ENCODE measurements at regions not wholly inside any gene's neighbourhood (a gene's known extent, or its start where the extent isn't known, plus 50 kb on each side); places are given as distances from the start of the nearest gene placed in this dataset.

DNA sequence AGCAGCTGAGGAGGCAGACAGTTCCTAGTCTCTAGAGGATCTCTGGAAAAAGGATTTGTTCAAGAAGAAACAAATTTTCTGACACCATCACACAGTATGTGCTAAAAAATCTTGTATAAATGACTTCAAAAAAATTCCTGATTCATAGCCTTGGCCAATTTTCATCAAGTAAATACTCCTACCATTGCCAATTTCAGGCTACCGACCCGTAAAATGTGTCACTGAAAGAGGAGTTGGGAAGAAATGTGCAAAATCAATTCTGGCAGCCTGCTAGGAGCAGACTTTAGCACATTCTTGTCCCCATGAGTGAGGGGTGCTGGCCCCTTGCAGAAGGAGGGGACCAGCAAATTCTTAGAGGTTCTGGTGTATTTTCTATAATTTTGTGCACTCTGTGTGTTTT, 109.4 kb downstream of the TMEM30B start:
- H3K27ac ChIP-seq (ENCODE audit: low read length): no peak overlapping the region
- no peak for DNase-seq (ENCODE audit: low read depth, low spot score)
- H3K27me3 ChIP-seq (ENCODE audit: control insufficient read depth, insufficient read depth, low read length): no peaks in the 10 kb centered on the region
- no peak overlapping the region for H3K4me3 ChIP-seq (ENCODE audit: low read length)
- H3K4me1 ChIP-seq (ENCODE audit: control insufficient read depth, insufficient read depth, low read length): no peaks in the 10 kb centered on the region; the same call in 1 of the 2 replicates
- no peaks in the 10 kb centered on the region for H3K9me3 ChIP-seq (ENCODE audit: control insufficient read depth, insufficient read depth, low read length)
- H3K36me3 ChIP-seq (ENCODE audit: control insufficient read depth, insufficient read depth, low read length): no peaks in the 10 kb centered on the region
- WGBS (ENCODE audit: insufficient coverage, insufficient read length): no CpG with 5 or more reads among the region's 2 CpGs

DNA sequence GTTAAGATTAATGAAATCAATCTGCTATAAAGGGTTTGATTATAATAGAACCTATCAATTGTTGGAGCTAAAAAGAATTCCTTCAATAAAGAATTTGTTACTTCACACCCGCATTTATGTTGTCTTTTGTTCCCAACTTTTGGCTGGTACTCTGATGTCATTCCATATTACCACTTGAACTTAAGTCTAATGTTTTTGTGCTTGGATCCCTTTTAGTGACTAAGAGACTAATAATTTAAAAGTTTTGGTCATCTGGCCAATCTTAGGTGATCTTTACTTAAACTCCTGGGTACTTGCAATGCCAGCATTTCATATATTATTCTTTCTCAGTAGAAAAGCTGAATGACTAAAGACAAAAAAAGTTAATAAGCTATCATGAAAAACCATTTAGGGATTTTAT, 113.0 kb downstream of the TMEM30B start:
- WGBS (ENCODE audit: insufficient coverage, insufficient read length): no CpG with 5 or more reads among the region's 1 CpG

DNA sequence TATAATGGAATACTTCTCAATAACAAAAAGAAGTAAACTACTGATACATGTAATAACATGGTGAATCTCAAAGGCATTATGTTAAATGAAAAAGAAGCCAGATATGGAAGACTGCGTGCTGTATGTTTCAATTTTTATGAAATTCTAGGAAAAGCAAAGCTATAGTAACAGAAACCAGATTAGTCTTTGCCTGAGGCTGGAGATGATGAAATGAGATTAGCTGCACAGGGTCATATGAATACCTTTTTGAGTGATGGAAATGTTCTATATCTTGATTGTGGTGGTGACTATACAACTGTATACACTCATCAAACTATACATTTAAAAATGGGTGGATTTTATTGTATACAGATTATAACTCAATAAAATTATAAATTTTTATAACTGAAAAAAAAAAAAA, 113.5 kb downstream of the TMEM30B start:
- WGBS (ENCODE audit: insufficient coverage, insufficient read length): no CpG with 5 or more reads among the region's 1 CpG
- Histone ChIP-seq H3K4me3 (ENCODE audit: low read length) (no peak overlapping the region), H3K27ac (ENCODE audit: low read length) (no peak overlapping the region), H3K4me1 (ENCODE audit: control insufficient read depth, insufficient read depth, low read length) (no peaks in the 10 kb centered on the region), H3K9me3 (ENCODE audit: control insufficient read depth, insufficient read depth, low read length) (no peaks in the 10 kb centered on the region), H3K27me3 (ENCODE audit: control insufficient read depth, insufficient read depth, low read length) (no peaks in the 10 kb centered on the region), H3K36me3 (ENCODE audit: control insufficient read depth, insufficient read depth, low read length) (no peaks in the 10 kb centered on the region)
- no peak for DNase-seq (ENCODE audit: low read depth, low spot score)

More for the DNA sequence above, 113.0 kb downstream of the TMEM30B start:
- Histone ChIP-seq H3K4me1 (ENCODE audit: control insufficient read depth, insufficient read depth, low read length) (no peaks in the 10 kb centered on the region), H3K27me3 (ENCODE audit: control insufficient read depth, insufficient read depth, low read length) (no peaks in the 10 kb centered on the region), H3K4me3 (ENCODE audit: low read length) (no peak overlapping the region), H3K9me3 (ENCODE audit: control insufficient read depth, insufficient read depth, low read length) (no peaks in the 10 kb centered on the region), H3K27ac (ENCODE audit: low read length) (no peak overlapping the region), H3K36me3 (ENCODE audit: control insufficient read depth, insufficient read depth, low read length) (no peaks in the 10 kb centered on the region)
- no peak for DNase-seq (ENCODE audit: low read depth, low spot score)

DNA sequence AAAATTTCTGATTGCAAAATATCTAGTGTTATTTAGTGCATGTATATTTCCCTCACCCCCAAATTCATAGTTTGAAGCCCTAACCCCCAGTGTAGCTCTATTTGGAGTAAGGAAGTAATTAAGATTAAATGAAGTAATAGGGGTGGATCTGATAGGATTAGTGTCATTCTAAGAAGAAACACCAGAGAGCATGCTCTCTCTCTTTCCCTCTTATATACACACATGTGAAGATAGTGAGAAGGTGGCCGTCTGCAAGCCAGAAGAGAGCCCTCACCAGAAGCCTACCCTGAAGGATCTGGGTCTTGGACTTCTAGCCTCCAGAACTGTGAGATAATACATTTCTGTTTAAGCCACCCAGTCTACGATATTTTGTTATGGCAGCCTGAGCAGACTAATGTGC, 120.3 kb downstream of the TMEM30B start:
- Histone ChIP-seq H3K4me1 (ENCODE audit: control insufficient read depth, insufficient read depth, low read length) (no peaks in the 10 kb centered on the region), H3K4me3 (ENCODE audit: low read length) (no peak overlapping the region), H3K27ac (ENCODE audit: low read length) (no peak overlapping the region), H3K27me3 (ENCODE audit: control insufficient read depth, insufficient read depth, low read length) (no peaks in the 10 kb centered on the region), H3K9me3 (ENCODE audit: control insufficient read depth, insufficient read depth, low read length) (no peaks in the 10 kb centered on the region), H3K36me3 (ENCODE audit: control insufficient read depth, insufficient read depth, low read length) (no peaks in the 10 kb centered on the region)
- DNase-seq (ENCODE audit: low read depth, low spot score): no peak
- no CpG with 5 or more reads among the region's 2 CpGs for WGBS (ENCODE audit: insufficient coverage, insufficient read length)

DNA sequence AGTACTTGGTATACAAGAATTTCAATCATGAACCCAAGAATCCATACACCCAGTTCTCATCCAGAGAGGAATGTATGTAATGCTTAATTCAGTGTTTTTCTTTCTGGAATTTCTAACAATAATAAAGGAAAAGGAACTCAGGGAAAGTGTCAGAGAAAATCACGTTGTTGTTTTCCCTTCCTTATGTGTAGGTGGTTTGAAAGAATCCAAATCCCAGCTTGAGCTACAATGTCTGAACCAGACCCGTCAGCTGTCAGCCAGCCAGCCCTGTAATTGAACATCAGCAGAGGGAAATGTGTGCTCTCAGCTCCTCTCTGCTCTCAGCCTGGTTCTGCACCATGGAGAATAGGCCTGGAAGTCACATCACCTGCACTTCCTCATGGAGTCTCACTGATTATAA, 126.5 kb downstream of the TMEM30B start:
- H3K36me3 ChIP-seq (ENCODE audit: control insufficient read depth, insufficient read depth, low read length): no peaks in the 10 kb centered on the region
- WGBS (ENCODE audit: insufficient coverage, insufficient read length): no CpG with 5 or more reads among the region's 2 CpGs
- no peak overlapping the region for H3K4me3 ChIP-seq (ENCODE audit: low read length)
- peaks cover 6% of the 10 kb centered on the region for H3K4me1 ChIP-seq (ENCODE audit: control insufficient read depth, insufficient read depth, low read length)
- H3K27ac ChIP-seq (ENCODE audit: low read length): no peak overlapping the region
- H3K9me3 ChIP-seq (ENCODE audit: control insufficient read depth, insufficient read depth, low read length): no peaks in the 10 kb centered on the region
- no peak for DNase-seq (ENCODE audit: low read depth, low spot score)
- H3K27me3 ChIP-seq (ENCODE audit: control insufficient read depth, insufficient read depth, low read length): no peaks in the 10 kb centered on the region

DNA sequence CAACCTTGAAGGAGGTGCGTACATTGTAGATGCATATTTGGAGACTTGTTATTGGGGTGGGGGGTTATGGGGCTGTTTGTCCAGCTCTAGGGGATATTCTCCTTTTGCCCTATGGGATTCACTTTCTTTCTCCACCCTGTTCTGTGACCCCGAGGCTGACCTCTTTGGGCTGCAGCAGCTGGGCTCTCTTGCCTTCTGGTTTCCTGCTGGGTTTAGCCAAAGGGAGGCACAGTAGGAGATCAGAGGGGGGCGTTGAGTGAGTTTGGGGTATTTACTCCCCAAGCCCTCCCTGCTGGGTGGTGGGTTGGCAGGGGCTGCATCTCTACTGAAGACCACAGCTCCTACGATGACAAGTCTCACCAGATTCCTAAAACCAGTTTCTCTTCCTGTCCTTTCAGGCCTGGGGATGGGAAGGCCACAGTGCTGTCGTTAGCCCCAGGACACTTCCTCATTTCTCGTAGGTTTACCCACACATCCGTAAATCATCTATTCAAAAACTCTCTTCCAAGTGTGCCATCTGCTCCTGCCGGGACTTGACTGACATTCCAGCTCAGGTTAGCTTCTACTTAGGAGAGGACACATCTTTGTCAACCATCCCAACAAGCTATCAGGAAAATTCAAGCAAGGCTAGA, 127.1 kb downstream of the TMEM30B start:
- H3K4me3 ChIP-seq (ENCODE audit: low read length): no peak overlapping the region
- H3K27me3 ChIP-seq (ENCODE audit: control insufficient read depth, insufficient read depth, low read length): no peaks in the 10 kb centered on the region
- no peaks in the 10 kb centered on the region for H3K9me3 ChIP-seq (ENCODE audit: control insufficient read depth, insufficient read depth, low read length)
- no CpG with 5 or more reads among the region's 8 CpGs for whole genome bisulfite sequencing (ENCODE audit: insufficient coverage, insufficient read length)
- no peak for DNase-seq (ENCODE audit: low read depth, low spot score)
- no peaks in the 10 kb centered on the region for H3K36me3 ChIP-seq (ENCODE audit: control insufficient read depth, insufficient read depth, low read length)
- no peak overlapping the region for H3K27ac ChIP-seq (ENCODE audit: low read length)
- H3K4me1 ChIP-seq (ENCODE audit: control insufficient read depth, insufficient read depth, low read length): peaks cover 6% of the 10 kb centered on the region

DNA sequence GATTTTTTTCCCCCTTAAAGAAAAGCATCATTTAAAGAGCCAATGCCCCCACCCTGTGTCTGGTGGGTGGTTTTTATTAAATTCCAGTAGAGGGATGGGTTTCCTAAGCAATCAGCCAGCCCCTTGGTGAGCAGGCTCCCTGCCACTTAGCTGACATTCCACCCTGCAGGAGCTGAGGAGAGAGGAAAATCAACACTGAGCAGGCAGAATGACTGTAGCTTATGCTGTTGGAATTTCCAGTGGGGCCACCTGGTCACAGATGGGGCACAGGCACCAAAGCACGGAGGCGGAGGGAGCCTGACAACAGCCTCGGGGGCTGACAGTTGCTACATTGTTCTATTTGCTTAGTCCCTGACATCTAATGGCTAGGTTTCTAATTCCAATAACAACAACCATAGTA, 127.7 kb downstream of the TMEM30B start:
- no CpG with 5 or more reads among the region's 3 CpGs for WGBS (ENCODE audit: insufficient coverage, insufficient read length)
- Histone ChIP-seq H3K4me3 (ENCODE audit: low read length) (no peak overlapping the region), H3K4me1 (ENCODE audit: control insufficient read depth, insufficient read depth, low read length) (peaks cover 6% of the 10 kb centered on the region), H3K27me3 (ENCODE audit: control insufficient read depth, insufficient read depth, low read length) (no peaks in the 10 kb centered on the region), H3K27ac (ENCODE audit: low read length) (no peak overlapping the region), H3K9me3 (ENCODE audit: control insufficient read depth, insufficient read depth, low read length) (no peaks in the 10 kb centered on the region), H3K36me3 (ENCODE audit: control insufficient read depth, insufficient read depth, low read length) (no peaks in the 10 kb centered on the region)
- no peak for DNase-seq (ENCODE audit: low read depth, low spot score)

DNA sequence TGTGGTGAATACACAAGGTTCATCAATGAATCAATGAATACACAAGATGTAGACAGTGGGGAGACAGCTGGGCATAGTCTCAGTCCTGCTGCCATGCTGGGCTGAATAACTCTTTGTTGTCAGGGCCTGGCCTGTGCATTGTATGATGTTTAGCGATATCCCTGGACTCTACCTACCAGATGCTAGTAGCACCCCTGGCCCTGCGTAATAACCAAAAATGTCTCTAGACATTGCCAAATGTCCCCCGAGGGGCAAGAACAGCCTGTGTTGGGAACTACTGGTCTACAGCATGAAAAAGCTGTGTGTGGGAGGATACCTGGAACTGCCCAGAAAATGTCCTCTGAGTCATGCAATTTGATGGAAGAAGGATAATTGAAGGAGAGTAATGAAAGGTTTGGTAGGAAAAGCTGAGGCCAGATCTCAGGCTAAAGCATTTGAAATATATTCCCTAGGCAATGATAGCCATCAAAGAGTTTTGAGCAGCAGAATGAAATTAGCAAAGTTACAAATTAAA, 128.2 kb downstream of the TMEM30B start:
- Histone ChIP-seq H3K27ac (ENCODE audit: low read length) (no peak overlapping the region), H3K9me3 (ENCODE audit: control insufficient read depth, insufficient read depth, low read length) (no peaks in the 10 kb centered on the region), H3K4me3 (ENCODE audit: low read length) (no peak overlapping the region), H3K4me1 (ENCODE audit: control insufficient read depth, insufficient read depth, low read length) (peaks cover 6% of the 10 kb centered on the region), H3K36me3 (ENCODE audit: control insufficient read depth, insufficient read depth, low read length) (no peaks in the 10 kb centered on the region), H3K27me3 (ENCODE audit: control insufficient read depth, insufficient read depth, low read length) (no peaks in the 10 kb centered on the region)
- no CpG with 5 or more reads among the region's 3 CpGs for WGBS (ENCODE audit: insufficient coverage, insufficient read length)
- DNase-seq (ENCODE audit: low read depth, low spot score): no peak

DNA sequence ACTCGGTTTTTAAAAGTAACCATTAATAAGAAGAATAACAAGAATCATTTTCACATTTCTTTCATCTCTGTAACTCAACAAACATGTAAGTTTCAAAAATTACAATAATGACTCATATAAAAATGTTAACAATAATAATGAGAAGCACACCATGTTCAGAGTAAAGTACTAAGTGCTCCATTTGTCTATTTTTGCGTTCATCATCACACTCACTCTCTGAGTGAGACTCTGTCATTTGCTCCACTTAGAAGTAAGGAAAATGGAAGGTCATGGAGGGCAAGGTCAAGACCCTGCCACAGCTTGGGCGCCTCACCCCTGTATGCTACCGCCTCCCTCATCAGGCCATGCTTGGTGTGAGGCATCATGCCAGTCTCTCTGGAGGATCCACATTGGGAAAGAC, 129.9 kb downstream of the TMEM30B start:
- WGBS (ENCODE audit: insufficient coverage, insufficient read length): no CpG with 5 or more reads among the region's 4 CpGs

DNA sequence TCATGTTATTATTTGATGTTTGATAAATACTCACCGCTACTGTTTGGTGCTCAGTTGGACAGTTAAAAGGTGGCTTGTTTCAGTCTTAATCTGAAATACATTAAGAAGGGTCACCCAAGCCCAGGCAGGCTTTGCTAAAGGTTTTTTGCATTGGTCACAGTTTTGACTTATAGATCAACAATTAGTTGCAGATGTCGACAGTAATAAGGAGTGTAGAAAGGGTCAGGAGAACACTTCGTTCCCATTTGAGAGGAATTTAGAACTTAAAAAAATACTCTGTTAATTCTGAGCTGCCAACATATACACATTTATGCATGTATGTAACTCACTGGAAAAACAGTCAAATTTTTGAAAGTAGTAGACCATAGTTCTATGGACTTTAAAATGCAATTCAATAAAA, 130.3 kb downstream of the TMEM30B start:
- no CpG with 5 or more reads among the region's 3 CpGs for WGBS (ENCODE audit: insufficient coverage, insufficient read length)
- no peaks in the 10 kb centered on the region for H3K9me3 ChIP-seq (ENCODE audit: control insufficient read depth, insufficient read depth, low read length)
- no peak overlapping the region for H3K4me3 ChIP-seq (ENCODE audit: low read length)
- peaks cover 6% of the 10 kb centered on the region for H3K4me1 ChIP-seq (ENCODE audit: control insufficient read depth, insufficient read depth, low read length)
- H3K27me3 ChIP-seq (ENCODE audit: control insufficient read depth, insufficient read depth, low read length): no peaks in the 10 kb centered on the region
- no peak overlapping the region for H3K27ac ChIP-seq (ENCODE audit: low read length)
- DNase-seq (ENCODE audit: low read depth, low spot score): no peak
- no peaks in the 10 kb centered on the region for H3K36me3 ChIP-seq (ENCODE audit: control insufficient read depth, insufficient read depth, low read length)

More for the DNA sequence above, 129.9 kb downstream of the TMEM30B start:
- H3K9me3 ChIP-seq (ENCODE audit: control insufficient read depth, insufficient read depth, low read length): no peaks in the 10 kb centered on the region
- no peak for DNase-seq (ENCODE audit: low read depth, low spot score)
- no peaks in the 10 kb centered on the region for H3K27me3 ChIP-seq (ENCODE audit: control insufficient read depth, insufficient read depth, low read length)
- H3K27ac ChIP-seq (ENCODE audit: low read length): no peak overlapping the region
- no peaks in the 10 kb centered on the region for H3K36me3 ChIP-seq (ENCODE audit: control insufficient read depth, insufficient read depth, low read length)
- peaks cover 6% of the 10 kb centered on the region for H3K4me1 ChIP-seq (ENCODE audit: control insufficient read depth, insufficient read depth, low read length)
- H3K4me3 ChIP-seq (ENCODE audit: low read length): no peak overlapping the region

DNA sequence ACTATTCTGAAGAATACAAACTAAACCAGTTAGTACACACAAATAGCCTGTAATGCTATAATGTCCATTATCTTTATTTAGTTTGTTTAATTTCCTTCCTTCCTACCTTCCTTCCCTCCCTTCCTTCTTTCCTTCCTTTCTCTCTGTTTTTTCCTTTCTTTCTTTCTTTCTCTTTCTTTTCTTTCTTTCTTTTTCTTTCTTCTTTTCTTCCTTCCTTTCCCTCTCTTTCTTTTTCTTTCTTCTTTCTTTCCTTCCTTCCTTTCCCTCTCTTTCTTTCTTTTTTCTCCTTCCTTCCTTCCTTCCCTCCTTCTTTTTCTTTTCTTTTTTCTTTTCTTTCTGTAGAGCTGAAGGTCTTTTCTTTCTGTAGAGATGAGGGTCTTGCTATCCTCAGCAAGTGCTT, 131.2 kb downstream of the TMEM30B start:
- Histone ChIP-seq H3K4me1 (ENCODE audit: control insufficient read depth, insufficient read depth, low read length) (peaks cover 6% of the 10 kb centered on the region), H3K9me3 (ENCODE audit: control insufficient read depth, insufficient read depth, low read length) (no peaks in the 10 kb centered on the region), H3K27ac (ENCODE audit: low read length) (no peak overlapping the region), H3K36me3 (ENCODE audit: control insufficient read depth, insufficient read depth, low read length) (no peaks in the 10 kb centered on the region), H3K27me3 (ENCODE audit: control insufficient read depth, insufficient read depth, low read length) (no peaks in the 10 kb centered on the region), H3K4me3 (ENCODE audit: low read length) (no peak overlapping the region)
- DNase-seq (ENCODE audit: low read depth, low spot score): no peak

Measured in iPS DF 6.9 (cell line).